ENCODE measurements at regions not wholly inside any gene's neighbourhood (a gene's known extent, or its start where the extent isn't known, plus 50 kb on each side); places are given as distances from the start of the nearest gene placed in this dataset.

DNA sequence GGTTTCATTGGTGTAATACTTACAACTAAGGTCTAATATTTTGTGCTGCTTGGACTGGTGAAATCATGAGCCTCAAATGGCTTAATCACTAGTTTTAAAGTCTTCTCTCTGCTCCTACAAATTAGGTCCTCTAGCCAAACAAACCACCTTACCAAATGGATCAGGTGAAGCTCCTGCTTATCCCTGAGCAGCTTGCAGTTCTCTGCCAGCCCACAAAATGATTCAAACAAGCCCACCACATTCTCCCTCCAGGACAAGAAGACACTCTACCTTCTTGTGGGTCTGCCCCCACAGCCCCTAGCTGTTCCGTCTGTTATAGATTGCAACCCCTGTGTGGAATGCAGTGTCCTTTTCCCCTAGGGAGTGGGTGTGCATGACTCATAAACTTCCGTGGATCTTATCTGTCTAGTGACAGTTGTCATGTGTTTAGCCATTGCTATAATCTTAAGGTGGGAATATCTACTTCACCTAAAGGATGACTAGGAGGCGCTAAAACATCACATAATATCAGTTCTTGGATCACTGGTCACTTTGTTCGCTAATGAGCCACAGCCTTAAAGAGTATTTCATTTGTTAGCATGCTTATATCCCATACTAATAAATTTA lies 940.5 kb upstream of the MANEA start:
- TF ChIP-seq POLR2AphosphoS5 (IDR thresholded peaks at IDR 0.05) (no peak), POLR2A (IDR thresholded peaks at IDR 0.05) (no peak)
- TF ChIP-seq, protein P1, sequence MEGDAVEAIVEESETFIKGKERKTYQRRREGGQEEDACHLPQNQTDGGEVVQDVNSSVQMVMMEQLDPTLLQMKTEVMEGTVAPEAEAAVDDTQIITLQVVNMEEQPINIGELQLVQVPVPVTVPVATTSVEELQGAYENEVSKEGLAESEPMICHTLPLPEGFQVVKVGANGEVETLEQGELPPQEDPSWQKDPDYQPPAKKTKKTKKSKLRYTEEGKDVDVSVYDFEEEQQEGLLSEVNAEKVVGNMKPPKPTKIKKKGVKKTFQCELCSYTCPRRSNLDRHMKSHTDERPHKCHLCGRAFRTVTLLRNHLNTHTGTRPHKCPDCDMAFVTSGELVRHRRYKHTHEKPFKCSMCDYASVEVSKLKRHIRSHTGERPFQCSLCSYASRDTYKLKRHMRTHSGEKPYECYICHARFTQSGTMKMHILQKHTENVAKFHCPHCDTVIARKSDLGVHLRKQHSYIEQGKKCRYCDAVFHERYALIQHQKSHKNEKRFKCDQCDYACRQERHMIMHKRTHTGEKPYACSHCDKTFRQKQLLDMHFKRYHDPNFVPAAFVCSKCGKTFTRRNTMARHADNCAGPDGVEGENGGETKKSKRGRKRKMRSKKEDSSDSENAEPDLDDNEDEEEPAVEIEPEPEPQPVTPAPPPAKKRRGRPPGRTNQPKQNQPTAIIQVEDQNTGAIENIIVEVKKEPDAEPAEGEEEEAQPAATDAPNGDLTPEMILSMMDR (IDR thresholded peaks at IDR 0.05) = no peak
